Naive thymus-derived CD4-positive, alpha-beta T cell (primary cell): ENCODE measurements at regions not wholly inside any gene's neighbourhood (a gene's known extent, or its start where the extent isn't known, plus 50 kb on each side); places are given as distances from the start of the nearest gene placed in this dataset.
"Not testable (repeated sequence)": the region's sequence is repeated elsewhere in the genome, so short reads cannot be mapped to it uniquely, and the experiment has no call there.

Source experiments
- ATAC-seq: fragments of 150-1000 bp; cut with Tn5 transposase; 2 replicates; pipeline ENCODE4 v1.10.0; 2021; ENCODE audit warnings: mild to moderate bottlenecking, moderate library complexity
- CTCF ChIA-PET: fragments of 350-600 bp; sonication (Branson Sonifier 250); formaldehyde crosslinking; loops from one replicate; lab custom pipeline; 2021; ENCODE audit warnings: antibody characterized with exemption; lab: Charles Lee
- POLR2A ChIA-PET: fragments of 350-600 bp; sonication (Branson Sonifier 250); formaldehyde crosslinking; loops from one replicate; lab custom pipeline; 2021; ENCODE audit warnings: antibody characterized with exemption, inconsistent platforms; lab: Charles Lee
- DNase-seq, 9 donors: peaks; one replicate each; pipeline versions ENCODE4 v3.0.0 to v3.0.0-alpha.2; 2020 to 2022; ENCODE audit warnings: mixed read lengths in 1 of 9
- H3K27ac ChIP-seq: one replicate; pipeline ENCODE4 v1.7.0; 2013; ENCODE audit warnings: mild to moderate bottlenecking, low read depth, low read length, moderate library complexity
- H3K27me3 ChIP-seq, 2 donors: one replicate each; pipeline ENCODE4 v1.7.0; 2013; ENCODE audit warnings: low read length in 2 of 2, mild to moderate bottlenecking in 2 of 2, moderate library complexity in 2 of 2; ENCODE audit not compliant: control insufficient read depth in 2 of 2, insufficient read depth in 2 of 2
- H3K36me3 ChIP-seq, 3 experiments: 1 replicate in 2 of 3; 2 replicates in 1 of 3; pipeline ENCODE4 v1.7.0; 2013; ENCODE audit warnings: low read length in 3 of 3, mild to moderate bottlenecking in 3 of 3, moderate library complexity in 1 of 3; ENCODE audit not compliant: insufficient read depth in 3 of 3, control insufficient read depth in 2 of 3
- H3K4me1 ChIP-seq, 2 donors: one replicate each; pipeline ENCODE4 v1.7.0; 2013; ENCODE audit warnings: low read length in 2 of 2, mild to moderate bottlenecking in 2 of 2, moderate library complexity in 1 of 2; ENCODE audit not compliant: control insufficient read depth in 2 of 2, insufficient read depth in 2 of 2
- H3K4me3 ChIP-seq: 2 replicates; pipeline ENCODE4 v1.7.0; 2013; ENCODE audit warnings: mild to moderate bottlenecking, low read length
- H3K9me3 ChIP-seq, 3 experiments: 1 replicate in 2 of 3; 2 replicates in 1 of 3; pipeline ENCODE4 v1.7.0; 2013; ENCODE audit warnings: low read length in 3 of 3; ENCODE audit not compliant: control insufficient read depth in 2 of 3
- H3K27ac Mint-ChIP-seq, 9 donors: one replicate each; pipeline ENCODE4 v1.8.0; 2020 to 2022; ENCODE audit warnings: mixed read lengths in 9 of 9, mild to moderate bottlenecking in 8 of 9, moderate library complexity in 5 of 9, inconsistent platforms in 2 of 9
- H3K27me3 Mint-ChIP-seq, 5 donors: one replicate each; pipeline ENCODE4 v1.8.0; 2021 to 2022; ENCODE audit warnings: mixed read lengths in 5 of 5, mild to moderate bottlenecking in 1 of 5
- H3K36me3 Mint-ChIP-seq, 5 donors: one replicate each; pipeline ENCODE4 v1.8.0; 2020 to 2022; ENCODE audit warnings: mixed read lengths in 5 of 5, mild to moderate bottlenecking in 3 of 5, inconsistent platforms in 1 of 5
- H3K4me1 Mint-ChIP-seq, 7 donors: one replicate each; pipeline ENCODE4 v1.8.0; 2020 to 2022; ENCODE audit warnings: mixed read lengths in 7 of 7, mild to moderate bottlenecking in 3 of 7, inconsistent platforms in 1 of 7
- H3K4me3 Mint-ChIP-seq, 10 donors: one replicate each; pipeline ENCODE4 v1.8.0; 2020 to 2022; ENCODE audit warnings: mild to moderate bottlenecking in 10 of 10, mixed read lengths in 10 of 10, moderate library complexity in 6 of 10, inconsistent platforms in 2 of 10
- H3K9me3 Mint-ChIP-seq, 11 donors: one replicate each; pipeline ENCODE4 v1.8.0; 2020 to 2022; ENCODE audit warnings: mixed read lengths in 11 of 11, mild to moderate bottlenecking in 4 of 11, inconsistent platforms in 1 of 11, moderate library complexity in 1 of 11
- intact Hi-C, 2 donors: fragments of 100-400 bp; cut with micrococcal nuclease; formaldehyde crosslinking; loops; one replicate each; pipeline ENCODE4 v1.15.1; 2023

DNA sequence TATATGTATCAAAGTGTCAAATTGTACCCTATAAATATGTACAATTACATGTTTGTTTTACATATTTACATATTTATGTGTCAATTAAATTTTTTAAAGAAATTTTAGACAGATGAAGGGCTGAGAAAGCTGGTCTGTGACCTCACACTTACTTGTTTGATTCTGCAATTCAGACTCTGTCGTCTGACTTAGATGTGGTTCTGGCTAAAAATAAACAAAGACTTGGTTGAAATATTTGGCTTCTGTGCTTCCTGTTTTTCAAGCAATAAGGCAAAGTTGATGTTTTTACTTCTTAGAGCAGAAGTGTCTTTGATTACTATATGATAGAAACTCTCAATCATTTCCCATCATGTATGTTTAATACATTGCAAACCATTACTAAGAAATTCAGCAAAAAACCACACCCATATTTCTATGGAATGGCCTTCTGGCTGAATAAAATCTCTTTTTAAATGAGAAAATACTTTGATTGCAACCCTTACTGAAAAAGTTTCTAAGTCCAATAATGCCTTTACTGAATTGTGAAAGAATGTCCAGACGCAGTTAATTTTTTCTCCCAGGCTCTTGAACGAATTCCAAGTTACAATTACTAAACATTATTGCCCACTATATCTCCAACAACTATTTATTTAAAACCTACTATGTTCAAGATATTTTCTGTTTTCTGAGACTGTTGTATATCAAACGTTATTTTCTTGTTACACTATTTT is 59.5 kb upstream of the PRKG1 start:
- Mint-ChIP-seq H3K27me3 (peaks cover 3 to 22% (median 5%) of the 10 kb centered on the region in 5 donors), H3K4me1 (peaks cover 0 to 1% (median 0%) of the 10 kb centered on the region in 7 donors), H3K4me3 (no peak overlapping the region), H3K27ac (no peak overlapping the region), H3K9me3 (peaks cover 0 to 6% (median 0%) of the 10 kb centered on the region in 11 donors), H3K36me3 (no peaks in the 10 kb centered on the region)
- H3K4me1 ChIP-seq = no peaks in the 10 kb centered on the region
- H3K27me3 ChIP-seq = no peaks in the 10 kb centered on the region
- DNase-seq (no peak), ATAC-seq (no peak)
- intact Hi-C loops = no loop called here
- ChIA-PET POLR2A (no interaction called here), CTCF (interaction anchor here (0.7 kb wide), 1 partner anchor 560 kb away, joined by 3 read pairs; no protein-coding TSS in a partner anchor)
- H3K27ac ChIP-seq = no peak overlapping the region
- no peaks in the 10 kb centered on the region for H3K36me3 ChIP-seq
- H3K4me3 ChIP-seq = no peak overlapping the region
- H3K9me3 ChIP-seq = no peaks in the 10 kb centered on the region

DNA sequence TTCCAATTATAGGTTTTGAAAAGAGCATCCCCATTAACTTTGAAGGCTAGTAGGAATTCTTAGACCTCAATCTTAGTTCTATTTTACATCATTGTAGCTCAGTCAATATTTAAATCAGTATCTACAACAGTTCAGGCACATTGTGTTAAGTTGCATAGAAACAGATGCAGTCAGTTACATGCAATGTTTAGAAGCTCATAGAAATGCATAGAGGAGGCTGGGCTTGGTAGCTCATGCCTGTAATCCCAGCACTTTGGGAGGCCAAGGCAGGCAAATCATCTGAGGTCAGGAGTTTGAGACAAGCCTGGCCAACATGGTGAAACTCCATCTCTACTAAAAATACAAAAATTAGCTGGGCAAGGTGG is 58.9 kb upstream of the PRKG1 start:
- peaks cover 0 to 17% (median 5%) of the 10 kb centered on the region in 5 donors for H3K27me3 Mint-ChIP-seq
- CTCF ChIA-PET = interaction anchor here (0.7 kb wide), 1 partner anchor 559 kb away, joined by 3 read pairs; no protein-coding TSS in a partner anchor
- POLR2A ChIA-PET, ATAC-seq, intact Hi-C loops, H3K4me3 ChIP-seq, H3K36me3 ChIP-seq, H3K27me3 ChIP-seq, H3K27ac Mint-ChIP-seq, H3K4me1 Mint-ChIP-seq, H3K36me3 Mint-ChIP-seq, H3K4me3 Mint-ChIP-seq, H3K4me1 ChIP-seq, DNase-seq, H3K9me3 ChIP-seq, H3K27ac ChIP-seq, H3K9me3 Mint-ChIP-seq: not testable (repeated sequence)

DNA sequence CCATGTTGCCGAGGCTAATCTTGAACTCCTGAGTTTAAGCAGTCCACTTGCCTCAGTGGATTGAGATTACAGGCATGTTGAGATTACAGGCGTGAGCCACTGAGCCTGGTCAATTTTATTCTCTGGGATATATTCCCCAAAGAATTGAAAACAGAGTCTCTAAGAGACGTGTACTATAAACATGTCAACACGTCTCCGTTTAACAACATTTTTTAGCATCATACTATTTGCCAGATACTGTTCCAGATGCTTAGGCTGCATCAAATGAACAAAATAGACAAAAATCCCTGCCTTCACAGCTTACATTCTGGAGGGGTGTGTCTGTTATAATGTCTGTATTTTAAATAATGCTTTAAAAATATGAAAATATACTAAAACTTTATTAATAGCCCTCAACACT is 54.1 kb upstream of the PRKG1 start:
- H3K4me1 Mint-ChIP-seq = peaks cover 0 to 1% (median 0%) of the 10 kb centered on the region in 7 donors
- H3K27ac ChIP-seq = no peak overlapping the region
- H3K9me3 ChIP-seq = no peaks in the 10 kb centered on the region
- DNase-seq (no peak), ATAC-seq (no peak)
- ChIA-PET CTCF (no interaction called here), POLR2A (no interaction called here)
- no peaks in the 10 kb centered on the region for H3K36me3 Mint-ChIP-seq
- no peaks in the 10 kb centered on the region for H3K4me1 ChIP-seq
- H3K9me3 Mint-ChIP-seq = peaks cover 0 to 2% (median 0%) of the 10 kb centered on the region in 11 donors
- no peaks in the 10 kb centered on the region for H3K27me3 ChIP-seq
- H3K4me3 ChIP-seq = no peak overlapping the region
- H3K27ac Mint-ChIP-seq = no peak overlapping the region
- intact Hi-C loops = no loop called here
- peaks cover 0 to 12% (median 0%) of the 10 kb centered on the region in 5 donors for H3K27me3 Mint-ChIP-seq
- no peak overlapping the region for H3K4me3 Mint-ChIP-seq
- no peaks in the 10 kb centered on the region for H3K36me3 ChIP-seq

- Mint-ChIP-seq H3K4me3 (no peak overlapping the region), H3K27ac (no peak overlapping the region), H3K9me3 (peaks cover 0 to 2% (median 0%) of the 10 kb centered on the region in 11 donors), H3K27me3 (peaks cover 0 to 15% (median 0%) of the 10 kb centered on the region in 5 donors), H3K36me3 (no peaks in the 10 kb centered on the region), H3K4me1 (no peaks in the 10 kb centered on the region)
- Histone ChIP-seq H3K27me3 (no peaks in the 10 kb centered on the region), H3K4me3 (no peak overlapping the region), H3K27ac (no peak overlapping the region), H3K9me3 (no peaks in the 10 kb centered on the region), H3K4me1 (no peaks in the 10 kb centered on the region), H3K36me3 (no peaks in the 10 kb centered on the region)
- DNase-seq (no peak), ATAC-seq (no peak)
- ChIA-PET CTCF (no interaction called here), POLR2A (no interaction called here)
- intact Hi-C loops = no loop called here
These were observed 51.2 kb upstream of the PRKG1 start for GRCh38 chr10:51022933-51023585.

DNA sequence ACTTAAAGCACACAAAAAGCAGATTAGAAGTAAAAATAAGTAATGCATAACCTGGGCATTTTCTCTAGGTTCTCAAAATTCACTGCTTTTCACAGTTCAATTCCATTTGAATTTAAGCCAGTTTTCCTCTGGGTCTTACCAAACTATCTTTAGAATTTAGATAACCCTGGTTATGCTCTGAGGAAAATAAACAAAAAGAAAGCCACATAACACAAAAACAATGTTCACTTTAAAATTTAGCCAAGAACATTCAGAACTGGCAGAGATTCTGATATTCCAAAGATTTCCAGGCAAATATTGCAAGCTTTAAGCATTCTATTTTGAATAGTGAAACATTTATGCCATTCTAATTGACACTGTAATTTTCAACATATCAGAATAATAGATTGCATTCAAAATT is 50.7 kb upstream of the PRKG1 start:
- CTCF ChIA-PET = no interaction called here
- no peaks in the 10 kb centered on the region for H3K36me3 Mint-ChIP-seq

More for the DNA sequence above, 50.7 kb upstream of the PRKG1 start:
- H3K9me3 Mint-ChIP-seq = peaks cover 0 to 2% (median 0%) of the 10 kb centered on the region in 11 donors
- Histone ChIP-seq H3K27me3 (no peaks in the 10 kb centered on the region), H3K4me1 (no peaks in the 10 kb centered on the region), H3K36me3 (no peaks in the 10 kb centered on the region), H3K4me3 (no peak overlapping the region), H3K9me3 (no peaks in the 10 kb centered on the region), H3K27ac (no peak overlapping the region)
- ATAC-seq (no peak), DNase-seq (no peak)
- no peak overlapping the region for H3K4me3 Mint-ChIP-seq
- no peak overlapping the region for H3K27ac Mint-ChIP-seq
- POLR2A ChIA-PET = no interaction called here
- intact Hi-C loops = no loop called here
- H3K4me1 Mint-ChIP-seq = no peaks in the 10 kb centered on the region
- peaks cover 0 to 15% (median 4%) of the 10 kb centered on the region in 5 donors for H3K27me3 Mint-ChIP-seq
